ENCODE measurements at regions not wholly inside any gene's neighbourhood (a gene's known extent, or its start where the extent isn't known, plus 50 kb on each side); places are given as distances from the start of the nearest gene placed in this dataset.
"Not testable (repeated sequence)": the region's sequence is repeated elsewhere in the genome, so short reads cannot be mapped to it uniquely, and the experiment has no call there.

DNA sequence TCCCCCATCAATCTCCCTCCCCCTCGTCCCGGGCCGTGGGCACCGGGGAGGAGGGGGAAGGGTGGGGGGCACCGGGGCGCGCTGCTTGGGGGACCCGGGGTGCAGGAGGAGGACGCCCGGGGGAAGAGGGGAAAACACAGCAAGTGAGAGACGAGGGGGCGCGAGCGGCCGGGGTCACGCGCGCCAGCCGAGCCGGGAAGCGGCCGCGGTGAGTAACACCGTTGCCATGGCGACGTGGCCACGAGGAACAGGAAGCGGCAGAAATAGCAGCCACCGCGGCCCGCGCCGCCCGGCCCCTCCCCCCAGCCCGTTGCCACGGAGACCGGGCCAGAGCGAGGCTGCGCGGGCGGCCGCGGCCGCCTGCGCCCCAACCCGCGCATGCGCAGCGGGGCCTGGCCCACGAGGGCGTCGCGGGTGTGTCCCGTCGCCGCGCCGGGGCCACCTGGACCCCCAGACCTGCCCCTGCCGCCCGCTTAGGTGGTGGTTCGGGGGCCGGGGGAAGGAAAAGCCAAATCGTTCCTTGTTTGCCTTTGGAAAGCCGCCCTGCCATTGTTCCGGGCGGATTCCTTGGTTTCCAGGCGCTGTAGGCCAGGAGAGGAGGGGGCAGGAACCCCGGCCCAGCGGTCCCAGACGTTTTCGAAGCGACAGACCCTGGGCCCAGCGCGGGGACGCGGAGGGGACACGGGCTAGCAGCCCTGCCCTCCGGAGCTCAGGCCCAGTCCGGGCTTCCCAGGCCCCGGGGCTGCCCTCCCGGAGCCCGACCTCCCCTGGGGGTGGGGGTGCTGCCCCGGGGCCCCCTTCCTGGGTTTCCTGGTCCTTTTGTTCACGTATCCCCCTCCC is 207.1 kb downstream of the C9orf50 start:
- peak; percentile 98 for DNase-seq (ENCODE audit: low read depth)

DNA sequence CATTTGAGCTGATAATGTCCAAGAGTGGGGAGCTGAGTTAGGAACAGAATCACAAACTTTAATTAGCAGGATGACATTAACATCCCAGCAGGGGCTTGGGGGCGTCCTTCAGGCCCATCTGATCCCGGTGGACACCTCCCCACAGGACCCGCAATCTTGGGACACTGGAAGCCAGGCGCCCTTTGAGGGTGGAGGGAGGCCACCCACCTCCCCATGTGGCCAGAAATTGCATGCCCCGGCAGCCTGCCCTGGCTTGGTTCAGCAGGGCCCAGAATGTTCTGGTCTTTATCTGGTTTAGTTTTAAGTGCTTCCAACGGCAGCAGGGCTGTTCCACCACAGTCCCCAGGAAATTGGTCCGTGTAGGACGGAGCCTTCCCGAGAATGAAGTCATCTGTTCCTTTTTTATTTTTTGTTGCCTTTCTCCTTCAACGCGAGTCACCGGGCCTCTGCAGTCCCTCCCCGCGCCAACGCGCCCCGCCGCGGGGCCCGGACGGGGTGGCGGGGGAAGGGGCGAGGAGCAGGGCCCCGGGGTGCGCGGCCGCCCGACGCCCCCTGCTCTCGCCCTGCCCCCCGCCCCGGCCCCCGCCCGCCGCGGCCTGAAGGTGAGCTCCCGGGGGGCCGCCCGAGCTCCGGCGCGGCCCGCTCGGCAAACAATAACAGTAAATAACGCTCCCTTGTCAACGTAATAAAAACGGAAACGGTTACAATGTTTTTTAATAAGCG is 207.9 kb downstream of the C9orf50 start:
- peak; percentile 14 for DNase-seq (ENCODE audit: low read depth)

DNA sequence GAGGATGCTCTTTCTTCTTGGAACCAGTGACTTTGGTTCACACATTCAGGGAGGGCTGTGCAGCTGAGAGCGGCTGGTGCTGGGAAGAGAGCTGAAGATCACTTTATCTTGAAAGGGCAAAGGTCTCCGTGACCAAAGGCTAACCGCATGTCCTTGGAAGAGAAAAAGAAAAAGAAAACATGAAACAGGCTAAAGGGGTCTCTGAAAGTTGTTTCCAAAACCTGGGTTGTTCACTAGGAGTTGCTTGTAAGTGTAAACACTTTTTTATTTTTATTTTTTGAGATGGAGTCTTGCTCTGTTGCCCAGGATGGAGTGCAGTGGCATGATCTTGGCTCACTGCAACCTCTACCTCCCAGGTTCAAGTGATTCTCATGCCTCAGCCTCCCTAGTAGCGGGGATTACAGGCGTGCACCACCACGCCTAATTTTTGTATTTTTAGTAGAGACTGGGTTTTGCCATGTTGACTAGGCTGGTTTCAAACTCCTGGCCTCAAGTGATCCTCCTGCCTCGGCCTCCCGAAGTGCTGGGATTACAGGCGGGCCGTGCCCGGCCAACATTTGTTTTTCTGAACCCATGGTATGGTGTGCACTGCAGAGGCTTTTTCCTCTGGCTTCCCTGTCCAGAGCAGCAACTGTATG is 208.6 kb downstream of the C9orf50 start:
- DNase-seq (ENCODE audit: low read depth): not testable (repeated sequence)

DNA sequence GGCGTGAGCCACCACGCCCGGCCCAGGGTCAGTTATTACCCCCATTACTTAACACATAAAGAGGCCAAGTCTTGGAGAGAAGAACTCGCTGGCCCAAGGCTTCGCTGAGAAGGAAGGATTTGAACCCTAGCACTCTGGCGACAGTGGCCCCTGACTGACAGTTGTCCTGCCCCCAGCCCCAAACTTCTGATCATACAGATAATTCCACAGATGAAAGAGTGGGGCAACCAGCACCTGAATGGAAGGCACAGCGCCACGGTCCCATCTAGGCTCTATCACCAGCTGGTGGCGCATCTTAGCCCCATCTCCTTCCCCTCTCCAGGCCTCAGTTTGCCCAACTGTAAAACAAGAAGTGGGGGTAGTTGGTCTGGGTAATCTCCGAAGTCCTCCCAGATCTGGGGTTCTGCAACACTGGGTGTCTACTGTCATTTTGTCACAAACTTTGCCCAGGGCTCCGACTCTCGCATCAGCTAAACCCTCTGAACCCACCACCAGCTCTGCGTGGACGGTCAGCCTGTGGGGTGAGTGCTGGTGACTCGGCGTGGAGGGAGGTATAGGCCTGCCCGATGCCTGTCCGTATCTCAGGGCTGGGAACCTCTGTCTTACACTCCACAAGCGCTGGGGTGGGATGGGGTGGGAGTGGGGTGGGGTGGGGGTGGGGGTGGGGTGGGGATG is 209.3 kb downstream of the C9orf50 start:
- DNase-seq (ENCODE audit: low read depth): no peak

DNA sequence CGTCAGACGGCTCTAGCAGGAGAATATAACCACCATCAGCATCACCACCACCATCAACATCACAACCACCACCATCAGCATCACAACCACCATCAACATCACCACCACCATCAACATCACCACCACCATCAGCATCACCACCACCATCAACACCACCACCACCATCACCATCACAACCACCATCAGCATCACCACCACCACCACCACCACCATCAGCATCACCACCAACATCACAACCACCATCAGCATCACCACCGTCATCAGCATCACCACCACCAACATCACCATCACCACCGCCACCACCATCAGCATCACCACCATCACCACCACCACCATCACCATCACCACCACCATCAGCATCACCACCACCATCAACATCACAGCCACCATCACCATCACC is 210.7 kb downstream of the C9orf50 start:
- DNase-seq (ENCODE audit: low read depth): no peak

DNA sequence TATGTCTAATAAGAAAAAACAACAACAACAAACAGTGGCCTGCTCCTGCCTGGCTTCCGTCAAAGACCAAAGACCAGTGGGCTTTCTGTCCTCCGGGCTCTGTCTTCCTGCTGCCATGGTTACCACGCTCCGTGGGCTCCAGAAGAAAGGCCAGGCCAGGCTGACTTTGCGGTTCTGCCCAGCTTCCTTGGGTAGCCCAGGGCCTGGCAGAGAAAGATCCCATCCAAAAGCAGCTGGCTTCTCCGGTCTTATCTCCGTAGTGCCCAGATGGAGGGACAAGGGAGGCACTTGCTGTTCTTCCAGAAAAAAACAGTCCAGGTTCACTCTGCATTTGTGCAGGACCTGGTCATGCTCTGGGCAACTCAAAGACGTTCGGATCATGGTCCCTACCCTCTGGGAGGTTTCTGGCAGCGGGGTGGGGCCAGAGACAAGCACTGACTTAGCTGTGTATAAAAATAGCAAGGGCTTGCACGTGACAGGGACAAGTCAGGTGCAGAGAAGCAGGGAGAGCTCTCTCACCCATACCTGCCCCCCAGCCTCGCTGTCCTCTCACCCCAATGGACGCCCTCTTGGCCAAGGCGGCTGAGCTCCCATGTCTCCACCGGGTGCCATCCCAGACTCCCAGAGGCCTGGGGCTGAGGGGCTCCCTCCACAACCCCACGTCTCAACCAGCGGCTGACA is 212.2 kb downstream of the C9orf50 start:
- no peak for DNase-seq (ENCODE audit: low read depth)

DNA sequence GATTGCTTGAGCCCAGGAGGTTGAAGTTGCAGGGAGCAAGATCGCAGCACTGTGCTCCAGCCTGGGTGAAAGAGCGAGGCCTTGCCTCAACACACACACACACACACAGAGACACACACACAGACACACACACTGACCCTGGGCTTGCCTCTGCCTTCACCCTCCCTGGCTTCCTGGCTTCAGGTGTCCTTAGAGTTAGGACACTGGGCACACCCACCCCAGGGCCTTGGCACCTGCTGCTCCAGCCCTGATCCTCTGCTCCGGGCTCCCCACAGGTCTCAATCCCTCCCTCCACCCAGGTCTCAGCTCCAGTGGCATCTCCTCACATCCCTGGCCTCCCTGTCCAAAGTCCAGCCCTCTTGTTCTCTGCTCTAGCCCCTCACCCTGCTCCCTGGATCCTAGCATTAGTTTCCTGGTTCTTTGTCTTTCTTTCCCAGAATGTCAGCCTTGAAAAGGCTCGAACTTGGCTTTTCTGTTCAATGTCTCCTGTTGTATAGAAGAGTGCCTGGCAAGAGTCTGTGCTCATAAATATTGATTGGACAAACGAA is 212.9 kb downstream of the C9orf50 start:
- no peak for DNase-seq (ENCODE audit: low read depth)

DNA sequence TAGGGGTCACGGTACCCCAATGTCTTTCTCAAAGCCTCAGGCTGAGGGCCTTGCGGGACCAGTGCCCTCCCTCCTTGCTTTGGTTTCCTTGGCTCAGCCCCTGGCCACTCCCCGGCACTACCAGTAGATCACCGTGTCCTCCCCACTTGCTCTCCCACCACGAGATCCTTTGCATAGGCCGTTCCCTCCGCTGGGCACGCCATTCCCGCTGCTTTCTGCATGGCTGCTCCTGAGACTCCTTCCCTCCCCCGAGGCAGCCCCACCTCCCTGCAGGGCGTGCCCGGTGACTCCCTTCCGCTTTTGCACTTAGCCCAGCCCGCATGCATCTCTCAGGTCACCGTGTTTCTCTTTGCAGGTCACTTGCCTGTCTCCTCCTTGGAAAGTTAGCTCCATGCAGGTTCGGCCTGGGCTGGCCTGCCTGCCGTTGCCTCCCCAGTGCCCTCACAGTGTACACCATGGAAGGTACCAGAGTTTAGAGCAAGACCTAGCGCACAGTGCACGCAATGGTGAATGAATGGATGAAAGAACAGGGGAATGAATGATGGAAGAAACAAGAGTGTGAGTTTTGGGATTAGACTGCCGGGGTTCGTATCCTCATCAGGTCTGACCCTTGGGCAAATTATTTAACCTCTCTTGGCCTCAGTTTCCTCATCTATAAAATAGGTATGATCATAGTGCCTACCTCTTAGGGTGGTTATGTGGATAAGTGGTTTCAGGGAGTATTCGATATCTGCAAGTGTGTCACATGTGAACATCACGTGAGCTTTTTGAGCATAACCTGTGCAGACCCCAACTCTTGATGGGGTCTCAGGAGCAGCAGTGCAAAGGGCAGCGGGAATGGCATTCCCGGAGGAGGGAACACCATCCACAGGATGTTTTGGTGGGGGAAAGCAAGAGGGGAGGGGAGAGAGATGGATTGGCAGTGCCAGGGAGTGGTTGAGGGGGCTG is 214.3 kb downstream of the C9orf50 start:
- DNase-seq (ENCODE audit: low read depth): no peak

DNA sequence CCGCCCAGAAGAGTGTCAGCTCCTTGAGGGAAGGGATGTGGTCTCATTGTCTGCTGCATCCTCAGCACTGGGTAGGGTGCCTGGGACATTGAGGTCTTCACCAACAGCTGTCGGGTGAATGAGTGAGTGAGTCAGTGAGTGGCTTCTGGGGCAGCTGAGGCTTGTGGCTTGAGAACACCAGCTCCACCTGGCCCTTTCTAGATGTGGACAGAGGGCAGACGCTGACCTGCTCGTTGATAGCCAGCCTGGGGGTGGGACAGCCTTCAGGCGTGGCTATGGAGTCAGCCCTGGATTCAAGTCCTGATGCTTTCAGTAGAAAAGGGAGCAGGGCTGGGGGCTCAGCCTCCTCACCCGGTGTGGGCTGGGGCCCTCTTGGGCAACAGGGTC is 215.1 kb downstream of the C9orf50 start:
- DNase-seq (ENCODE audit: low read depth): no peak

DNA sequence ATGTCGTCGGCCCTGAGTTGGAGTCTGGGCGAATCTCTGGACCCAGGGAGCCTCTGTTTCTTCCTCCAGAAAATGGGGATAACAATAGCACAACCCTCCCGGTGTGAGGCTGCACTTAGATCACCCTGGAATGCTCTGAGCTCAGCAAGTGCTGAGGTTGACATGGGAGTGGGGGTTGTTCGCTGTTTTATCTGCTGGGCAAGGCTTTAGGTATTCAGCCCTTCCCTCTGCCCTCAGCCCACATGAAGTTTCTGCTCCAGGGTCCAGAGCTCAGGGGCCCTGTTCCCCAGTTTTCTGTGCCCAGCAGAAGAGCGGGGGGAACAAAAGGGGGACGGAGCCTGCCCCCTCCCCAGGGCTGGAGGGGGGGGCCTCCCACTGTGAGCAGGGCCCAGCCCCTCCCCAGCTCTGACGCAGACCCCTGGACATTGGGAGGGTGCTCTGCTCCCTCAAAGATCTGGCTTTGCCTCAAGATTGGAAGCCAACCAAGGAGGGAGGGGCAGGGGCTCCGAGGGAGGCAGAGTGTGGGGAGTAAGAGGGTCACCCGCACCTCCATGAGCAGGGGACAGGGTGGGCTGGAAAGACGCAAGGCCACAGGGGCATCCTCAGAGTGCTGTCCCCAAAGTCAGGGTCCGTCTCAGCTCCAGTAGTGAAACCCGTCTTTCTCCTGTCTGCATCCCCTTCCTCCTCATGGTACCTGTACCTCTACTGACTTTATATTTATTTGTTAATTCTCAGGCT is 215.6 kb downstream of the C9orf50 start:
- DNase-seq (ENCODE audit: low read depth): no peak

DNA sequence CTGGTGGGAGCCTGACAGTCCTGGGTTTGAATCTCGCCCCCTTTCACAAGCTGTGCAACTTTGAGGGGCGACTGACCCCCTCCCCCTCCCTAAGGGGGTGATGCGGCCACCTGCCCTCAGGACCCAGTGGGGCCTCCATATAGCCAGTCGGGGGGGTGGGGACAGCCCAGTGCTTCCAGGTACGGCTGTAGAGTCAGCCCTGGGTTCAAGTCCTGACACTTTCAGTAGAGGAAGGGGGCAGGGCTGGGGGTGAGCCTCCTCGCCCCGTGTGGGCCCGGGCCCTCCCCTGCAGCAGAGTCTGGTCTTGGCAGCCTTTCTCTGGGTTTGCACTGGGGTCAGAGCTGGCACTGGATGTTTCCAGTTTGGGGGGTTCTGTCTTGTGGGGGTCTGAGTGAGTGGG is 216.3 kb downstream of the C9orf50 start:
- no peak for DNase-seq (ENCODE audit: low read depth)

DNA sequence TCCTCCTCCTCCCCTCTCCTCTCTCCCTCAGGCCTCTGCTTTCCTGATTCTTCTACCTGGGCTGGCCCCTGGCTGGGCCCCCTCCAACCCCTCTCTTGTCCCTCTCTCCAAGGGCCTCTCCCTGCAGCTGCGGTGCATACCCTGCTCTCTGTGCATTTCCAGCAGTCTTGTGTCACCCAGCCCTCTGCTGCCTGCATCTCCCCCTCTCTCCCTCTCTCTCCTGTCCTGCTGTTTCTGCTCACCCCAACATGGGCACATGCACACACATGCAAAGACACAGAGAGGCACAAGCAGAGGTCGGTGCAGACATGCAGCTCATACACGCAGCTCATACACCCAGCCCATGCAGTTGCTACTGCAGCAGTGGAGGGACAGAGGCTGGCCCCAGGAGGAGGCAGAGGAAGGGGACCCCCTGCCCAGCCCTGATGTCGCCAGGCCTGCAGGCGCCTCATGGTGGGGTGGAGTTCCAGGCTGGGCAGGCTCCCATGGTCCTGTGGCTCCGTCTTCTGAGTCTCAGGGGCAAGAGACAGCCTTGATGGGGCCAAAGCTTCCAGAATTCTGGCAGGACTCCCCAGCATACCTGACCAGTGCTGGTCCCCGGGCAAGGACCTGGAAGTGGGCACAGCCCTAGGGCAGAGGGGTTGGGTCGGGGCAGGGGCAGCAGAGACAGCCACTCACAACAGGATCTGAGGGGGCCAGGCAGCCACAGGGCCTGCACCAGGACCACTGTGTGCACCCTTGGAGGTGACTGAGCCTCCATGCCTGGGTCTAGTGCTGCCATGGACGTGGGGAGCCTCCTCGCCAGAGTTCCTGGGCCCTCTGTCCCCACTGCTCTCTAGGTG is 216.9 kb downstream of the C9orf50 start:
- no peak for DNase-seq (ENCODE audit: low read depth)

DNA sequence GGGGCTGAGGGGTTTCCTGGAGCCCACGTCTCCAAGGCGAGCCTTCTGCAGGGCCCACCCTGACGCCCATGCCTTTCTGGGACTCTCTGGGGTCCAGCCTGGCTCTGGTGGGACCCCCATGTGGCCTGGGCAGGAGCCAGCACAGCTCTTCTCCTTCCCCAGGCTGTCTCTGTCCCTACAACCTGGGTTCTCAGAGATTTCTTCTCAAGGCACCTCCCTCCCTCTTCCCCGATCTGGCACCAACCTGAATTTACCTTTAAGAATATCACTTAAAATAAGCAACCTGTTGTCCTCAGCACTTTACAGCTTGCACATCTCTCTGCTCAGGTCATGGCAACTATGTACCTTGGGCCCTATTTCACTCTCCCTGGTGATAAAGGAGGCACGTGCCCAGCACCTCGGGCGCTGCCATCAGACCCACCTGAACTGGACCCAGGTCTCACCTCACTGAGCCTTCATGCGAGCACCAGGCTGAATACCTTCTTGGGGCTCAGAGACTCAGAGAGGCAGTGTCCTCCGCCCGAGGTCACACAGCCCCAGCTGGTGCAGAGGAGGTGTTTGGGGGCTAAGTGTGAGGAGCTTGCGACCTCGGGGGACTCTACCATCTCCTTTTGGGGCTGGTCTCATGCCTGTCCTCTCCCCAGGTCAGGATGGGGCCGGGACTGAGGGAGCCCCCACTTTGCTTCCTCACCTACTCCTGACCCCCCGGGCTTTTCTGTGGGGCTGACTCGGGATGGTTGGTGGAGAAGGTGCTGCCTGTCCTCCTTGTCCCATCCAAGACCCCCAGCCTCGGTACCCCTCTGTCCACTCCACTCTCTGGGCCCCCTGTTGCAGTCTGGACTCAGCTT is 217.7 kb downstream of the C9orf50 start:
- no peak for DNase-seq (ENCODE audit: low read depth)

DNA sequence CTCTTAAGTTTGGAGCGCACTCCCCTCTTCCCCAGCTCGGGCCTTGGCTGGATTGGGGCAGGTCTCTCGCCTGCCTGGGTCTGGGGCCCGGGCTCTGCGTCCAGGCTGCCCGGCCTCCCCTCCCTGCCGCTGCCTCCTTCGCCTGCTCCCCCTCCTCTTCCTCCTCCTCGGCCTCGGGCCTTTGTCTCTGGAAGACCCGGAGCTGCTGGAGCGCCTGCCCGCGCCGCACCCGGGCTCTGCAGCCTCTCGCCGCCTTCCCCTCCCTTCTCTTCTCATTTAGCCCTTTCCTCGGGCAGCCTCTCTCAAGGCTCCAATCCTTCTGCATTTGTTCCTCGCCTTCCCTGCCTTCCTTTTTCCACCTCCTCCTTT is 218.5 kb downstream of the C9orf50 start:
- DNase-seq (ENCODE audit: low read depth): no peak

DNA sequence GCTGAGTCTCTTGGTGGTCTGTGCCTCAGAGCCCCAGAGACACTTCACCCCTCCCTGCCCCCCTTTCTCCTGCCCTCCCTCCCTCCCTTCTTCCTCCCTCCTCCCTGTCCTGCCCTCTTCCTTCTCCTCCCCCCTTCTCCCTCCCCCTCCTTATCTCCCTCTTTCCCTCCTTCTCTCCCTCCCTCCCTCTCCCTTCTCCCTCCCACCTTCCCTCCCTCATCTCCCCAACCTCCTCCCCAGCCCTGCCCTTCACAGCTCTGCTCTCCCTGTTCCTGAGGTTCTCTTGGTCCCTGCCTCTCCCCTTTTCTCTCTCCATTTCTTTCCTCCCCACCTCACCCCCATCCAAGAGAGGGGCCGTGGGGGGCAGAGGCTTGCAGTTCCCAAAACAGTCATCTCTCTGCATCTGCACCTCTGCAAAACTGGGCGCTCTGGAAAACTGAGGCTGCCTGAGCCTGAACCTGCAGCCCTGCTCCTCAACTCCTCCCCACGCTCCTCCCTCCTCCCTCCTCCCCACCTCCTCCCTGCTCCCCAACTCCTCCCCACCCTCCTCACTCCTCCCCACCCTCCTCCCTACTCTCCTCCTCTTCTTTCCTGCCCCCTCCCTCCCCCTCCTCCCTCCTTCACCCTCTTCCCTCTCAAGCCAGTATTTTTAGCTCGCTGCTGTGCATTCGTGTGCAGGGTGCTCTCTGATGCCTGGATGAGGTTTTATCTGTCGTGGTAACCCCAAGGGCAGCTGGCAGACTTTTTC is 219.1 kb downstream of the C9orf50 start:
- no peak for DNase-seq (ENCODE audit: low read depth)

DNA sequence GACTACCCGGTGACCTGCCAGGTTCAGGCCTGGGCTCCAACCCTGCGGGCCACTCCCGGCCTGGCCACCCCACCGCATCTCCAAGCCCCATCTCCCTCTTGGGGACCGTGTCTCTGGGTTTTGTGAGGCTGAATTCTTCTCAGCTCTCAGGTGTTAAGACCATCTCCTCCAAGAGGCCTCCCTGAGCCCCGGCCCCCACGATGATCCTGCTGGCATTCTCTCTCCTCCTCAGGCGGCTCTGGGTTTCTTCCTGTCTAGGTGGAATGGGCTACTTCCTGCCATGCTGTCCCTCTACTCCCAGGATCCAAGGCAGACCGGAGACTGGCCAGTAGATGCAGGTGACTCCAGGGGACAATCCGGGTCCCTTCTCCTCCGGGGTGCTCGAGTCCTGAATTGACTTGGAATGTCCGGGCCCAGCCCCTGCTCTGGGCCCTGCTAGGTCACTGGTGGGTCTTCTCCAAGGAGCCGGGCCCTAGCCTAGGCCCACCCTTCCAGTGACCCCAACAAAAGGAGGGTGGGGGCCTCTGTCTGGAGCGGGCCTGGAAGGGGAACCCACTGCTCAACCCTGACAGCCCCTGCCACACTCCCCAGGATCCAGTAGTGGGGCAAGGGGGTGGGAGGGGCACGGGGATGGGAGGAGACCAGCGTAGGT is 219.8 kb downstream of the C9orf50 start:
- DNase-seq (ENCODE audit: low read depth): no peak
